ENCODE measurements at regions not wholly inside any gene's neighbourhood (a gene's known extent, or its start where the extent isn't known, plus 50 kb on each side); places are given as distances from the start of the nearest gene placed in this dataset.

DNA sequence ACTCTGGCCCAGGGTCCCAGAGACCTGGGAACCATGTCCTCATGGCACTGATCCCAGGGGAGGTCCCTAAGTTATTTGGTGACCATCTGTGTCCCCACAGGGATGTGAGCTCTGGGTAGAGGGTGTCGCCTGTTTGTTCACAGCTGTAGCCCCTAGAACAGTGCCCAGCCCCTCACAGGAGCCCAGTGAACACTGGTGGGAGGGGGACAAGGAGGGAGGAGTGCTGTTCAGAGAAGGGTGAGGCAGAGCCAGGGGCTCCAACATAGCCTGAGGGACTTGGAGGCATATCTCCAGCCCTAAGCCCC is 450.4 kb downstream of the MATN1 start:
- no peak for DNase-seq (ENCODE audit: low read depth, low spot score)

DNA sequence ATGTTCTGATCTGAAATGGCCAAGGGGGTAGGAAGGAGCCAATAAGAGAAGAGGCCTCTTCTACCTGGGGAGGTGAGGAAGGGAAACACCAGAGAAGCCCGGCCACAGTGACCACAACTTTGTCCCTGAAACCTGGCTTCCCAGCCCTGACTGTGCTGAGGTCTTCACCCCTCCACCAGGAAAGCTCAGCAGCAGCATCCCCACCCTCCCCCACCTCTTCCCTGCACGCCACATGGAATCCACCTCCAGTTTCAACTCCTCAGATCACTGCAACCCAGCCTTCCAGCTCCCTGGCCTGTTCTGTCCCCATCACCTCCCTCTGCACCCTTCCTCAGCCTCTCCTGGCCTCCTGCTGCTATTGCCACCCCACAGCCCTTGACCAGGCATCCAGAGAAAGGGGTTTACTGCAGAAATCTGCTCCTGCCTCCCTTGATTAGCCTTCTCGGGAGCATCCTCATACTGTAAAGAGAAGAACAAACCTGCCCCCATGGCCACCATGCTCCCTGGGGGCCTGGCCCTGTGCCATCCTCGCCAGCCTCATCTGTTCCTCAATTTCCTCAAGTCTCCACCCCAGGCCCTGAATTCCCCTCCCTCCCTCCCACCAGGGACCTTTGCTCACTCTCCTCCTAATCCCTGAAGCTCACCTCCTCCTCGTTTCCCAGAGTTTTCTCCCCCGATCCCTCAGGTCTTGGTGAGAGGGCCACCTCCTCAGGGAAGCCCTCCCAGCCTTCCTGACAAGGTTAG is 450.9 kb downstream of the MATN1 start:
- no peak for DNase-seq (ENCODE audit: low read depth, low spot score)

DNA sequence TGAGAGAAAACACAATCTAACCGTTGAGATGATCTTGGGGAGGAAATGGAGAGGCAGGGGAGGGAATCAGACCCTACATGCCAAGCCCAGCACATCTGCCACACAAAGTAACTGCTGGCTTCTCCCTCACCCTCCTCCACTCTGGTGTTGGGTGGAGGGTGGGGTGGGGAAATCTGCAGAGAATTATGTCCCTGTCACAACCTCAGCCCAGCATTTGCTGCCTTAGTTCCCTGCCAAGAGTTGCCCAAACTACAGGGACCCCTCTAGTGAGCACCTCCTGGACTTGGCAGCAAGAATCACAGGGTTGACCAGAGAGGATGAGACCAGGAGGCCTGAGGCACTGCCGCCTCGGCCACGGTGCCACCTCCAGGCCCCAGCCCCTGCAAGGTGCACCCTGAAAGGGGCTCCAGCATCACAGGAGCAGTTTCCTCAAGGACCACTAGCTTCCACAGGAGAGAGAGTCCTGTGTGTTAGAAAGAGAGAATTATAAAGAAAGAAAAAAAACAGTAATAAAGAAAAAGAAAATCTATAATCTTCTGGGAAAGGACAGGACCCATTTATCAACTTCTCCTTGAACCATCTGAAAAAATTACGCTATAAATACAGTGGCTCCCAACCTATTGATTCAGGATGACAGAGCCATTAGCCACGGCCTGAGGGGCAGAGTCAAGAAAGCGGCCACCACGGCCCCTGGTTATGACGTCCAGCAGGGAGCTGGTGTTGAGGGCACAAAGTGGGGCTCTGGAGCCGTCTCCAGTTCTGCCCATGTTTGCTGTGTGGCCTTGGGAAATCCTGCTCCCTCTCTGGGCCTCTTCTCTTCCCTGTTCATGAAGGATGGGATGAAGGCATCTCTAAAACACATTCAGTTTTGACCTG is 451.7 kb downstream of the MATN1 start:
- no peak for DNase-seq (ENCODE audit: low read depth, low spot score)

DNA sequence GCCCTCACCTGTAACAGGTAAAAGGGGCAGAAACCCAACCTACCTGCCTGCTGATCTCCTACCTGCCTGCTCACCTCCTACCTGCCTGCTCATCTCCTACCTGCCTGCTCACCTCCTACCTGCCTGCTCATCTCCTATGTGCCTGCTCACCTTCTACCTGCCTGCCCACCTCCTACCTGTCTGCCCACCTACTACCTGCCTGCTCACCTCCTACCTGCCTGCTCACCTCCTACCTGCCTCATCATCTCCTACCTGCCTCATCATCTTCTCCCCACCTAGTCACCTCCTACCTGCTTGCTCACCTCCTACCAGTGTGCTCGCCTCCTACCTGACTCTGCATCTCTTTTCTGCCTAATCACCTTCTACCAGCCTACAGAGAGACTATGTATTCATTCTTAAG is 452.9 kb downstream of the MATN1 start:
- no peak for DNase-seq (ENCODE audit: low read depth, low spot score)

DNA sequence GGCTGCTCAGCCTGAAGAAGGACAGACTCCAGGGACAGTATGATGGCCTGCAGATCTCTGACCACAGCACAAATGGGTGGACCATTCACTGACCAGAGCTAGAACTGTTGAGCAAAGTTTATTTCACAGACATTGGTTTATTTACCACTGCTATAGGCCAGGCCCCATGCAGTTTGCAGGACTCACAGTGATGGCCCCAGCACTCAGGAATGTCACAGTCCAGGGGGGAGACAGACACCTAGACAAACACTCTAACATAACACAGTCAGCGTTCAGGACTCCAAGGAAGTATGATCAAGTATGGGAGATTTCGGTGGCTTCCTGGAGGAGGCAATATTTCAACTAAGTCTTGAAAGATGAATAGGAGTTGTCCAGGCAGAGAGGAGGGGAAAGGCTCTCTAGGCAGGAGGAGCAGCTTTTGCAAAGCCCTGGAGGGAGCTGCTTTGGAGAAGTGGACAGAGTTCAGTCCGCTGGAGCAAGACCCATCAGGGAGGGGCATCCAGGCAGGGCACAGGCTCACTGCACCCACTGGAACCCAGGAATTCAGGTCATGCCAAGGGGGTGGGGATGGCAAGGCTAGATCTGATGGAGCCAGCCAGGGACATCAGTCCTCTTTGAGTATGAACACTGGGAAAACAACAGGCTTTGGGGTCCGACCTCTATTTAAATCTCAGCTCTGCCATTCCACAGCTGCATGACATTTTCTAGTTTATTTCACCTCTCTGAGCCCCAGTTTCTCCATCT is 454.3 kb downstream of the MATN1 start:
- no peak for DNase-seq (ENCODE audit: low read depth, low spot score)

DNA sequence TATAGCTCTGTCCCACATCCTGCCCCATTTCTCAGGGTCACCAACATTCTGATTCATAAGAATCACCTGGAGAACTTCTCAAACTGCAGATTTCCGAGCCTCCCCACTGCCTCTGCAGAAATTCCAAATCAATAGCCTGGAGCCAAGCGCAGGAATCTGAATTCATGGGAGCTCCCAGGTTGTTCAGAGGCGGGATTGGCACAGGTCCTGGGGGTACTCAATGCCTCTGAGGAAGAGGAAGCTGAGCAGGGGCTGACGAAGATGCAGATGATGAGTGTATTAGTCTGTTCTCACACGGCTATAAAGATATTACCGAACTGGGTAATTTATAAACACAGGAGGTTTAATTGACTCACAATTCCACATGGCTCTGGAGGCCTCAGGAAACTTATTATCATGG is 455.5 kb downstream of the MATN1 start:
- no peak for DNase-seq (ENCODE audit: low read depth, low spot score)

DNA sequence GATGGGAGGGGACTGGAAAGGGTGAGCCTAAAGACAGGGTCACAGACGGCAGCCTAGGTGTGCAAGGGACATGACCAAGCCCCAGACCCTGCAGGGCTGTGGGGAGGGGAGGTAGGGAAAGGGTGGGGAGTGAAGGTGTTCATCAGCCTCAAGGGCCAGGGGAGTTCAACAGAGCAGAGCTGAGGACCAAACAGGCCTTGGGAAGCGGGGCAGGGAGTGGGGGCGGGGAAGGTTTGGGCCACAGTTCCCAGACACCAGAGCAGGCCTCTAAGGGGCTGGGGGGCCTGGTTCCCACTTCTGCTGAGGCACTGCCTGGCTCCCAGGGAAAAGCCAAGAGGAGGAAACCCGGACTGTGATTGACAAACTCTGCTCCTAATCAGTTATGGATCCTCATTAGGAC is 456.3 kb downstream of the MATN1 start:
- DNase-seq (ENCODE audit: low read depth, low spot score): no peak

DNA sequence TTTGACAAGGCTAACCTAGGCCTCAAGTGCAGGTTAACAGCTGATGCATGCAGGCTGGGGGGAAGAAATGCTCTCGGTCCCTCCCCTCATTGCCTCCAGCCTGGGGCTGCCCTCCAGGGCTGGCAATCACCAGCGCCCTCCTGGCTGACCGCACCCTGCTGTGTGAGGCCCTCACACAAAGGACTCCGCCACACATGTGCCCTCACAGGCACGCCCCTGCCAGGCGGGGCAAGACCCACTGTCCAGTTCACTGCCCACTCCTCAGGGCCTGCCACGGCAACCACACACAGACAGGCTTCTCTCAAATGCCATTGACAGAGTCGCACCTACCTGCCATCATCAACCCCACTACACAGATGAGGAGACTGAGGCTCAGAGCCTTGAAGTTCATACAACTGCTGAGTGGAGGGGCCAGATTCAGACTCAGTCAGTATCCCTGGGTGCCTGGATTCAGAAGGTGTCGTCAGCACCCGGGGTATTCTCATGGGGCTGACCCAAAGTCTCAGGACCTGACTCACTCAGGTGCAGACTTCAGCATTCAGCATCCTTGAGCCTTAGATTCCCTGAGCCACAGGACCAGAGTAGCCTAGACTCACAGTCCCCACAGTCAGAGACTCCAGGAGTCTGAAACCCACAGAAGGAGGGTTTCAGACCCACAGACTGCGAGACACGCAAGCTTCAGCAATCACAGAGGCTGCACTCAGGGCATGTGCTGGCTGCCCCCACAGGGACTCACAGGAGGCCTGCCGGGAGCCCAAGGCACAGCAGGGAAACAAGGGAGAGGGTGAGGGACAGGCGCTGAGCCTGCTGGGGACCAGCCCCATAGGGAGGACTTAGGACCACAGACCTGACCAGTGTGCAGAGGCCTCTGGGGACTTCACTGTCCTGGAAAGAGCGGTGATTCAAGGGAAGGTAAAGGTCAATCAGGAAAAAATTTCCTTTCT is 458.0 kb downstream of the MATN1 start:
- no peak for DNase-seq (ENCODE audit: low read depth, low spot score)

DNA sequence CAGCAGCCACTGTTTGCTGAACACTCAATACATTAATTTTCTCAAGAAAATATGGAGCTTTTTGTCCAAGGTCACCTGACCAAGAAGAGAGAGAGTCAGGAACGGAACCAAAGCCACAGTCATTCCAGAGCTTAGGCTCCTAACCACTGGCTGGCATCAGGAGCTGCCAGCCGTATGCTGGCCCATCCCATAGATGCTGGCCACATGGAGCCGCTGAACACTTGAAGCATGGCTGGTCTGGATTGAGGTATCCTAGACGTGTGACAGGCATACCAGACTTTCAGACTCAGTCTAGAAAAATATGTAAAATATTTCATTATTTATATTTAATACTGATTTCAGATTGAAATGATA is 458.7 kb downstream of the MATN1 start:
- DNase-seq (ENCODE audit: low read depth, low spot score): no peak

DNA sequence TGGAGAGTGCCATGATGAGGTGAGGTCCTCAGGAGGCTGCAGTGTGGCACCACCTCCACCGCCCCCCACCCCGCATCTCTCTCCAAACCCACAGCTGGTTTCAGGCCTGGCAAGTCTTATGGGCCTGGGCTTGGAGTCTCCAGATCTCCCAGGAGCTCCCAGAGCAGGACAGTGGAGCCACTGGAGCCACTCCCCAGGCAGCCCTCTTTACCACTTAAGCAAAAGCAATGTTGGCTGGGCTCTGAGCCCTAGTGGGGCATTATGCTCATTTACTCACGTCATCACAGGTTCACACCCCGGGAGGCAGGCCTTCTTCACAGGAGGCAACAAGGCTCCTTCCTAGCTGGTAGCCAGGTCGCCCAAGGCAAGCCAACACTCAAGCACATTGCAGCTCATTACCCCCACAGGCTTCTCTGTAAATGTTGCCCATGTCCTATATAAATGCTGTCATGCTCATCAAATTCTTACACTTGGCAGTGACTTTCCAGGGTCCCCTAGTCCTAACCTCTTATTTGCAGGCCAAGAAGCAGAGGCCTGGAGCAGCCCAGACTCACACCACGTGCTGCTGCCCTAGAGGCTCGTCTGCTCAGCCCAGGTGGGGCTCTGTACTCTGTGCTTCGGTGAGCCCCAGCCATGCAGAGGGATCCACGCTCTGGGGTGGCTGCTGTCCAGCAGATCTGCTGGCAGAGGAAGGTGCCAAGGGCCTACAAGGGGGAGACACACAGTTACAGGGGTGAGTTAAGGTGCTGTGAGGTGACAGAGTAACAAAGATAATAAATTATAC is 459.3 kb downstream of the MATN1 start:
- no peak for DNase-seq (ENCODE audit: low read depth, low spot score)

DNA sequence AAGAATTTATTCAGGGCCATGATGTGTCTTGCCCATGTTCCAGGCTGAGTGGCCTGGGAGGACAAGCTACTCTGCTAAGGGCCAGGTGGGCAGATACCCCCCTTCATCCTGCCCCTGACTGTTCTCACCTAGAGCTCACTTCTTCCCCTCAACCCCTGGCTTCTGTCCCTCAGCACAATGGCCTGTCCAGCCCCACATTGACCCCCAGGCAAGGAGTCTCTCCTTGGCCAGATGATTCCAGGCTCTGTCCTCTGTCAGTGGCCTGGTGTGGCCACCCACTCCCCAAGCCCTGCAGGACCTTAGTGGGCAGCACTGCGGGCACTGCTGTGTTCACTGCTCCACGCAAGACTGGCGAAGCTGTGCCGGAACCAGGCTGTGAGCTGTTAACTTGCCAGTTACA is 460.0 kb downstream of the MATN1 start:
- no peak for DNase-seq (ENCODE audit: low read depth, low spot score)

DNA sequence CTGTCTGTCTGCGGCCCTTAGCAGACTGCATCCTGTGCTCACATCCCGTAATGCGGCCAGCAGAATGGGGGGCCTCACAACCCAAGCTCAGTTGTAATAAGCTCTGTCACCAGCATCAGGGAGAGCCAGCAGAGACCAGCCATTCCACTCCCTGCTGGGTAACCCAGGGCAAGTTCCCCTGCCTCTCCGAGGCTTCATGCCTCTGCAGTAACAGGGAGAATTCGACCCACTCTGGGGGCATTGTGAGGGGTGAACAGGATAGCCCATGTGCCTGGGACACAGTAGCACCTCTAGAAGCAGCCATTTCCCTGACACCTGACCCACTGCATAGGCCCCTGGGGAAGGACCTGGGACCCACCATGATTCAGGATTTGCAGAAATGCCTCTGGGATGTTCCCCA is 461.2 kb downstream of the MATN1 start:
- no peak for DNase-seq (ENCODE audit: low read depth, low spot score)

DNA sequence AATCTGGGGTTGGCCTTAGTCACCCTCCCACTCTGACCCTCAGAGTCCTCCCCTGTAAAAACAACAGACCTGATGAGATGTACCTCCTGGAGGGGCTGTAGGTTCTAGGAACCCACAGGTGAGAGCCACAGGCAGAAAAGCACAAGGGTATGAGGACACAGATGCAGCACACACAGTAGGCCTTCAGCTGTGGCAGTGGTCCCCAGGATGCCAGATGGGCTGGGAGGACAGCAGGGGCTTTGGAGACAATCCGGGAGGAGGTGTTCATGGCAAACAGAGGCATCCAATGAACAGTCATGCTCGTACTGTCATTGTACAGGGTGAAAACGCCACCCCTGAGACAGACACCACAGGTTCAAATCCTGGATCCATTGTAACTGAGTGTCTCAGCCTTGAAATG is 463.1 kb downstream of the MATN1 start:
- DNase-seq (ENCODE audit: low read depth, low spot score): no peak

DNA sequence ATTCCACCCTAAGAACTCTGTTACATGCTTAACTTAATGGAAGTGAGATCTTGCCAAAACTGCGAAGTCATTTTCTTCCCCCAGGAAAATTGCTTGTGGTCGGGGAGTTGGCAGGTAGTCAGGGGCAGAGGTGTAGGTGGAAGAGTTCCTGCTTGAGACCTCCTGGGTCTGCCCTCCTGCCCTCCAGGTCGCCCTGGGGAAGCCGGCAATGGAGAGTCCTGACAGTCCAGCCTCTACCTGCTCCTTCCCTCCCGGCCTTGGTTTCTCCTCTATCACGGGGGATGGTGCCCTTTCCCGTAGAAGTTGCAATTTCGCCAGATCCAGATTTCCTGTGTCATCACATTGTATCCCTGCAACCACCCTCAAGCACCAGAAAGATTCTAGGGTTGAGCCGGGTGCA is 463.8 kb downstream of the MATN1 start:
- DNase-seq (ENCODE audit: low read depth, low spot score): no peak

DNA sequence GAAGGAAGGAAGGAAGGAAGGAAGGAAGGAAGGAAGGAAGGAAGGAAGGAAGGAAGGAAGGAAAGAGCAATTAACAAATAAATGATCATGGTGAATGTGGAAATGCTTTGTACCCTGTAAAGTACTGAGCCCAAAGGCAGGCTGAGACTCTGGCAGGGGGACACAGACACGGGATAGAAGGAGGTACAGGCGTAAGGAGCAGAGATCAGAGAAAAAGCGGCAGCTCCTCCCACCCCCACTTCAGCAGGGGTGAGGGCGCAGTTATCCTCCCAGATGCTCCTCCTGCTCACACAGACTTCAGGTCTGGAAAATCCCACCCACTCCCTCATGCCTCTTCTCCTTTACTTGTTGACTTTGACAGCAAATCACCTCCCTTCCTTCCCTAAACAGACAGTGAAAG is 464.5 kb downstream of the MATN1 start:
- no peak for DNase-seq (ENCODE audit: low read depth, low spot score)

DNA sequence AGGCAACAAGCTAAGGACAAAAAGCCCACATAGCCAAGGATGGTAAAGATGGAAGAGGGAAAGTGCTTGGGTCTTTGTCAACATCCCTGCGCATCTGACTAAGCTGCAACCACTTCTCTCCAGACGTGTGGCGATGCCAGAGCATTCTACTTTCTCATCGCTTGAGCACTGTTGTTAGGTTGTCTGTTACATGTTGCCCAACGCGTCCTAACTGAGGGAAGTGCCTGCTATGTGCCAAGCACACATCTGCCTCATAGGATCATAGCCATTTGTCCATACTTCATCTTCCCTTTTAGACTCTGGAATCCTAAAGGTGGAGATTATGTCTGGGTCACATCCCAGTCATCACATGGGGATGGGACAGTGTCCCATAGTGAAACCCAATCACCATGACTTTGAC is 464.9 kb downstream of the MATN1 start:
- no peak for DNase-seq (ENCODE audit: low read depth, low spot score)

DNA sequence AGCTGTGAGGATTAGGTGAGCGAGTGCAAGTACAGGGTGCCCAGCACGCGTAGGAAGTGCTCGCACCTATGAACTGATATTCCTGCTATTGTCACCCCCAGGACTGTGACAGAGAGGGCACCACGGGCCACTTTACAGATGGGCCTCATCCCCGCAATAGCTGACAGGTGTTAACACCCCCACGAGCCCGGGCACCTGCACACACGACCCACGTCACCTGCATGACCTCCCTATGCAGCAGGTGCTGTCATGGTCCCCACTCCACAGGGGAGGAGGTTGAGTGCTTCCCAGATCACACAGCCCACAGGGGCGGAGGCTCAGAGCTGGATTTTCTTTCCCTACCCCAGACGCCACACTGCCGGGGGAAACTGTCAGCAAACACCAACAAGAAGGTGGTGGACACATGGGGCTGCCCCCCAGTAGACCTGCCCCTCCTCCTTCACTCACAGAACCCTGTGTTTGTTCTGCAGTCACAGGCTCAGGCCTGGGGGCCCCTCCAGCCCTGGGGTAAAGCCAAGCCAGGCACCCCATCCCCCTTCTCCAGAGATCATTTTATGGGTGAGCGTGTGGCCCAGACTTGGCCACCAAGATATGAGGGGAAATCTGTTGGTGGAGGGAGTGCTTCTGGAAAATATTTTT is 465.5 kb downstream of the MATN1 start:
- no peak for DNase-seq (ENCODE audit: low read depth, low spot score)

DNA sequence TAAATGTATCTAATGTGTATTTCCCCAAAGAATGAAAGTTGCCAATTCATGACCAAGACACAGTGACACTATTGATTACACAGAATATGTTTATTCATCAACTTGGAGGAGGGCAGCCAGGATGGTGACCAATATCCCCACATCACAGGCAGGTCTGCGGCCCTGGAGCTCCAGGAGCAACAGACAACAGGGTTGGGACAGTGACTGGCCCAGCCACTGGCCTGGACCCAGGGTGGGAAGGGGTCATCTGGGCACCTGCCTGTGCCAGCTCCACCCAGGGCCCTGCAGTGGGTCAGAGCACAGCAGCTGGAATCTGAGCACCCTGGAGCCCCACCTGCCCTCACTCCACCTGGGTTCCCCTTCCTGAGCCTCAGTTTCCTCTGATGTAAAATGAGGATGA is 466.1 kb downstream of the MATN1 start:
- no peak for DNase-seq (ENCODE audit: low read depth, low spot score)

DNA sequence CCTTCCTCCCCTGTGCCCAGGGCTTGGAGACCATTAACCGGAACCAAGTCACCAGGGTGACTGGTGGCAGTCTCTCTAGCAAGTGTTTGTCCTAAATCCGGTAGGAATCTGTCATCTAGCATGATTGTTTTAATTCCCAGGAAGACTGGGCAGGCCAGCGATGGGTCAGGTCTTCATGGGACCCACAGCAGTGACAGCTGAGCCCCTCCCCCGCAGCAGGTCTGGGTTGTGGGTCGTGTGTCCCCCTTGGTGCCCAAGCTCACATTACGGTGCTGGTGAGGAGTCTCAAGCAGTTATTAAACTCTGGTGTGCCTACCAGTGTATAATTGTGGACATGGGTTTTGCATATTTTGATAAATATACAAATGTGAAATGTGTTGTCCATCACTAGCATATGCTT is 466.5 kb downstream of the MATN1 start:
- no peak for DNase-seq (ENCODE audit: low read depth, low spot score)

DNA sequence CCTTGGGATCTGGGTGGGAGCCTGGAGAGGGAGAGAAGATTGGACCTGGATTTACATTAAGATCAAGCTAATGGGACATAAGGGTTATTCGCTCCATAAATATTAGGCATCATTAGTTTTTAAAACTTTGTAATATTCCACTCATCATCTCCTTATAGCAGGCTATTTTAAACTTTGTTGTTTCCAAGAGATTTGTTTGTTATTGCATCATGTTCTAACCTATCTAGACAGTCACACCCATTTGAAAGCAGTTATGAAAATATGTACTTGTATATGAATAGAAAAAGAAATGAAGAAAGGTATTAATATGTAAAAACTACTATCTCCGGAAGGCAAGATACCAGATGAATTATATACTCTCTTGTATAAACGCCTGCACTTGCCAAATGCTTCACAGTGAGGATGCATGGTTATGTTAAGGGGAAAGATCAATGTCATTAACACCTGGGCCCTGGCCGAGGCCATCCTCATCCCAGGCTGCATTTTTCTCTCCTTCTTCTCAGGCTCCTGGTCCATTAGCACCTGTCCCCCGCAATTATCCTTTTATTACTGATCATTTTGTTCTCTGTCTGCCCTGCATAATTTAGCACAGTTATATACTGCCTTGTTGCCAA is 468.2 kb downstream of the MATN1 start:
- no peak for DNase-seq (ENCODE audit: low read depth, low spot score)

All from iPS DF 19.7 (cell line).